ENCODE measurements at regions not wholly inside any gene's neighbourhood (a gene's known extent, or its start where the extent isn't known, plus 50 kb on each side); places are given as distances from the start of the nearest gene placed in this dataset.
A peak's percentile ranks its signal among the peaks of the same experiment; 100 is the strongest.

GRCh38 chr6:90413396-90413795 lies 116.8 kb upstream of the BACH2 start:
- Mint-ChIP-seq H3K27me3 (peaks cover 0 to 2% of the 10 kb centered on the region in 2 donors), H3K27ac (peak overlapping the region; percentile 76 to 91), H3K4me3 (peak overlapping the region; percentile 69 to 73 (median 70)), H3K9me3 (no peaks in the 10 kb centered on the region), H3K36me3 (no peaks in the 10 kb centered on the region), H3K4me1 (peaks cover 34 to 44% (median 41%) of the 10 kb centered on the region in 3 donors)
- DNase-seq (no peak), ATAC-seq (replicated peaks in 1 of 4) (no peak)
- H3K27me3 ChIP-seq (replicated peaks in 1 of 2; ENCODE audit: control insufficient read depth in 2 of 2, extremely low read depth in 1 of 2, insufficient read depth in 2 of 2, low read length in 1 of 2), result no peaks in the 10 kb centered on the region
- H3K36me3 ChIP-seq (ENCODE audit: control insufficient read depth in 2 of 2, extremely low read depth in 1 of 2, insufficient read depth in 1 of 2, low read length in 1 of 2), result no peaks in the 10 kb centered on the region
- H3K9me3 ChIP-seq, result no peaks in the 10 kb centered on the region
- peak overlapping the region in 1 of 2 donors; percentile 35 for H3K4me3 ChIP-seq (ENCODE audit: control insufficient read depth in 1 of 2, extremely low read depth in 1 of 2, low read length in 1 of 2)
- ChIA-PET CTCF (interaction anchor here in 1 of 2 donors (0.7 to 1.6 kb wide), 7 partner anchors 11 to 473 kb away, joined by 3 to 7 read pairs (median 5); no protein-coding TSS in a partner anchor), POLR2A (interaction anchor here in 1 of 2 donors (0.6 to 1.0 kb wide), 5 partner anchors 10 to 30 kb away, joined by 3 to 6 read pairs (median 4); no protein-coding TSS in a partner anchor)
- peaks cover 10 to 33% of the 10 kb centered on the region in 2 experiments for H3K4me1 ChIP-seq (ENCODE audit: control insufficient read depth in 1 of 2, extremely low read depth in 1 of 2, insufficient read depth in 2 of 2, low read length in 2 of 2)
- H3K27ac ChIP-seq (ENCODE audit: low read length), result peak overlapping the region; percentile 70
- WGBS (ENCODE audit: insufficient coverage), result 90% methylated on average over 8 of the region's 14 CpGs

GRCh38 chr6:90412538-90413369 lies 116.1 kb upstream of the BACH2 start:
- Histone ChIP-seq H3K4me1 (ENCODE audit: control insufficient read depth in 1 of 2, extremely low read depth in 1 of 2, insufficient read depth in 2 of 2, low read length in 2 of 2) (peaks cover 10 to 33% of the 10 kb centered on the region in 2 experiments), H3K27ac (ENCODE audit: low read length) (no peak overlapping the region), H3K4me3 (ENCODE audit: control insufficient read depth in 1 of 2, extremely low read depth in 1 of 2, low read length in 1 of 2) (no peak overlapping the region), H3K36me3 (ENCODE audit: control insufficient read depth in 2 of 2, extremely low read depth in 1 of 2, insufficient read depth in 1 of 2, low read length in 1 of 2) (no peaks in the 10 kb centered on the region), H3K27me3 (replicated peaks in 1 of 2; ENCODE audit: control insufficient read depth in 2 of 2, extremely low read depth in 1 of 2, insufficient read depth in 2 of 2, low read length in 1 of 2) (no peaks in the 10 kb centered on the region), H3K9me3 (no peaks in the 10 kb centered on the region)
- Mint-ChIP-seq H3K9me3 (no peaks in the 10 kb centered on the region), H3K27me3 (peaks cover 0 to 2% of the 10 kb centered on the region in 2 donors), H3K27ac (peak overlapping the region; percentile 80 to 91), H3K36me3 (no peaks in the 10 kb centered on the region), H3K4me3 (peak overlapping the region in 1 of 3 donors; percentile 73), H3K4me1 (peaks cover 34 to 44% (median 41%) of the 10 kb centered on the region in 3 donors)
- 100% methylated on average over 2 of the region's 3 CpGs for WGBS (ENCODE audit: insufficient coverage)
- DNase-seq, result no peak
- ATAC-seq (replicated peaks in 1 of 4), result no peak
- ChIA-PET CTCF (interaction anchor here (0.6 to 1.6 kb wide), 8 partner anchors 12 to 472 kb away, joined by 3 to 7 read pairs (median 4); no protein-coding TSS in a partner anchor), POLR2A (interaction anchor here in 1 of 2 donors (0.7 kb wide), 1 partner anchor 22 kb away, joined by 5 read pairs; no protein-coding TSS in a partner anchor)

- Mint-ChIP-seq H3K27me3 (peaks cover 0 to 2% of the 10 kb centered on the region in 2 donors), H3K4me1 (peaks cover 34 to 53% (median 49%) of the 10 kb centered on the region in 3 donors), H3K27ac (peak overlapping the region; percentile 80 to 82), H3K36me3 (no peaks in the 10 kb centered on the region), H3K9me3 (no peaks in the 10 kb centered on the region), H3K4me3 (peak overlapping the region in 1 of 3 donors; percentile 38)
- Histone ChIP-seq H3K27me3 (replicated peaks in 1 of 2; ENCODE audit: control insufficient read depth in 2 of 2, extremely low read depth in 1 of 2, insufficient read depth in 2 of 2, low read length in 1 of 2) (no peaks in the 10 kb centered on the region), H3K4me3 (ENCODE audit: control insufficient read depth in 1 of 2, extremely low read depth in 1 of 2, low read length in 1 of 2) (no peak overlapping the region), H3K9me3 (no peaks in the 10 kb centered on the region), H3K4me1 (ENCODE audit: control insufficient read depth in 1 of 2, extremely low read depth in 1 of 2, insufficient read depth in 2 of 2, low read length in 2 of 2) (peaks cover 10 to 40% of the 10 kb centered on the region in 2 experiments), H3K36me3 (ENCODE audit: control insufficient read depth in 2 of 2, extremely low read depth in 1 of 2, insufficient read depth in 1 of 2, low read length in 1 of 2) (no peaks in the 10 kb centered on the region), H3K27ac (ENCODE audit: low read length) (peak overlapping the region; percentile 57)
- ChIA-PET POLR2A (interaction anchor here in 1 of 2 donors (0.6 to 0.7 kb wide), 3 partner anchors 27 to 495 kb away, joined by 3 to 10 read pairs (median 4); no protein-coding TSS in a partner anchor), CTCF (interaction anchor here (0.6 to 2.0 kb wide), 6 partner anchors 8 to 471 kb away, joined by 3 to 9 read pairs (median 4); no protein-coding TSS in a partner anchor)
- DNase-seq (peak in 26 of 35 experiments; percentile 18 to 73 (median 39)), ATAC-seq (replicated peaks in 1 of 4) (peak; percentile 59 to 79 (median 67))
- 16% methylated on average over 3 of the region's 7 CpGs for WGBS (ENCODE audit: insufficient coverage)
These were observed 114.7 kb upstream of the BACH2 start for GRCh38 chr6:90411292-90411781.

GRCh38 chr6:90409700-90410099 lies 113.1 kb upstream of the BACH2 start:
- Histone ChIP-seq H3K4me1 (ENCODE audit: control insufficient read depth in 1 of 2, extremely low read depth in 1 of 2, insufficient read depth in 2 of 2, low read length in 2 of 2) (peaks cover 10 to 42% of the 10 kb centered on the region in 2 experiments), H3K36me3 (ENCODE audit: control insufficient read depth in 2 of 2, extremely low read depth in 1 of 2, insufficient read depth in 1 of 2, low read length in 1 of 2) (no peaks in the 10 kb centered on the region), H3K9me3 (no peaks in the 10 kb centered on the region), H3K27me3 (replicated peaks in 1 of 2; ENCODE audit: control insufficient read depth in 2 of 2, extremely low read depth in 1 of 2, insufficient read depth in 2 of 2, low read length in 1 of 2) (no peaks in the 10 kb centered on the region), H3K27ac (ENCODE audit: low read length) (no peak overlapping the region), H3K4me3 (ENCODE audit: control insufficient read depth in 1 of 2, extremely low read depth in 1 of 2, low read length in 1 of 2) (no peak overlapping the region)
- WGBS (ENCODE audit: insufficient coverage), result no CpG with 5 or more reads among the region's 1 CpG
- Mint-ChIP-seq H3K9me3 (no peaks in the 10 kb centered on the region), H3K36me3 (no peaks in the 10 kb centered on the region), H3K27me3 (peaks cover 0 to 2% of the 10 kb centered on the region in 2 donors), H3K4me1 (peaks cover 29 to 59% (median 51%) of the 10 kb centered on the region in 3 donors), H3K4me3 (no peak overlapping the region), H3K27ac (no peak overlapping the region)
- DNase-seq (no peak), ATAC-seq (replicated peaks in 1 of 4) (no peak)
- CTCF ChIA-PET, result interaction anchor here in 1 of 2 donors (1.0 kb wide), 1 partner anchor 469 kb away, joined by 3 read pairs; no protein-coding TSS in a partner anchor
- POLR2A ChIA-PET, result interaction anchor here in 1 of 2 donors (1.1 kb wide), 1 partner anchor 13 kb away, joined by 4 read pairs; no protein-coding TSS in a partner anchor

GRCh38 chr6:90406957-90407356 lies 110.3 kb upstream of the BACH2 start:
- Histone ChIP-seq H3K36me3 (ENCODE audit: control insufficient read depth in 2 of 2, extremely low read depth in 1 of 2, insufficient read depth in 1 of 2, low read length in 1 of 2) (no peaks in the 10 kb centered on the region), H3K27me3 (replicated peaks in 1 of 2; ENCODE audit: control insufficient read depth in 2 of 2, extremely low read depth in 1 of 2, insufficient read depth in 2 of 2, low read length in 1 of 2) (no peaks in the 10 kb centered on the region), H3K4me1 (ENCODE audit: control insufficient read depth in 1 of 2, extremely low read depth in 1 of 2, insufficient read depth in 2 of 2, low read length in 2 of 2) (peaks cover 4 to 42% of the 10 kb centered on the region in 2 experiments), H3K4me3 (ENCODE audit: control insufficient read depth in 1 of 2, extremely low read depth in 1 of 2, low read length in 1 of 2) (no peak overlapping the region), H3K9me3 (no peaks in the 10 kb centered on the region), H3K27ac (ENCODE audit: low read length) (no peak overlapping the region)
- Mint-ChIP-seq H3K4me1 (peaks cover 22 to 54% (median 46%) of the 10 kb centered on the region in 3 donors), H3K9me3 (no peaks in the 10 kb centered on the region), H3K27me3 (no peaks in the 10 kb centered on the region), H3K27ac (peak overlapping the region in 1 of 2 donors; percentile 58), H3K4me3 (no peak overlapping the region), H3K36me3 (no peaks in the 10 kb centered on the region)
- WGBS (ENCODE audit: insufficient coverage), result 89% methylated on average over 3 of the region's 3 CpGs
- no peak for DNase-seq
- ChIA-PET CTCF (no interaction called here), POLR2A (no interaction called here)
- ATAC-seq (replicated peaks in 1 of 4), result no peak

- peak in 3 of 4 experiments; percentile 40 to 64 (median 43) for ATAC-seq (replicated peaks in 1 of 4)
- DNase-seq, result no peak
- Histone ChIP-seq H3K4me3 (ENCODE audit: control insufficient read depth in 1 of 2, extremely low read depth in 1 of 2, low read length in 1 of 2) (no peak overlapping the region), H3K27ac (ENCODE audit: low read length) (no peak overlapping the region), H3K9me3 (no peaks in the 10 kb centered on the region), H3K36me3 (ENCODE audit: control insufficient read depth in 2 of 2, extremely low read depth in 1 of 2, insufficient read depth in 1 of 2, low read length in 1 of 2) (no peaks in the 10 kb centered on the region), H3K4me1 (ENCODE audit: control insufficient read depth in 1 of 2, extremely low read depth in 1 of 2, insufficient read depth in 2 of 2, low read length in 2 of 2) (peaks cover 4 to 42% of the 10 kb centered on the region in 2 experiments), H3K27me3 (replicated peaks in 1 of 2; ENCODE audit: control insufficient read depth in 2 of 2, extremely low read depth in 1 of 2, insufficient read depth in 2 of 2, low read length in 1 of 2) (no peaks in the 10 kb centered on the region)
- CTCF ChIA-PET, result interaction anchor here in 1 of 2 donors (1.0 kb wide), 1 partner anchor 18 kb away, joined by 3 read pairs; no protein-coding TSS in a partner anchor
- Mint-ChIP-seq H3K36me3 (no peaks in the 10 kb centered on the region), H3K4me3 (no peak overlapping the region), H3K4me1 (peaks cover 24 to 53% (median 45%) of the 10 kb centered on the region in 3 donors), H3K27ac (peak overlapping the region; percentile 43 to 53), H3K27me3 (no peaks in the 10 kb centered on the region), H3K9me3 (no peaks in the 10 kb centered on the region)
- 57% methylated on average over 5 of the region's 6 CpGs for WGBS (ENCODE audit: insufficient coverage)
- POLR2A ChIA-PET, result no interaction called here
These were observed 109.6 kb upstream of the BACH2 start for GRCh38 chr6:90406142-90406794.

All from T-cell (primary cell).